Embryonic facial prominence (tissue), 1 donor: ENCODE measurements at regions not wholly inside any gene's neighbourhood (a gene's known extent, or its start where the extent isn't known, plus 50 kb on each side); places are given as distances from the start of the nearest gene placed in this dataset.

ENCODE experiments used
- DNase-seq: peaks from one replicate; pipeline ENCODE4 v3.0.0-alpha.2; 2016; ENCODE audit errors: extremely low spot score

GRCh38 chr21:28537371-28538079, 455.2 kb downstream of the LTN1 start:
- DNase-seq: no peak

GRCh38 chr21:28532446-28532845, 460.2 kb downstream of the LTN1 start:
- DNase-seq: no peak

GRCh38 chr21:28523367-28523766, 469.3 kb downstream of the LTN1 start:
- DNase-seq: no peak

- no peak for DNase-seq
These were observed 470.5 kb downstream of the LTN1 start for GRCh38 chr21:28522014-28522799.

- DNase-seq: no peak
These were observed 474.0 kb downstream of the LTN1 start for GRCh38 chr21:28518630-28519029.

- no peak for DNase-seq
These were observed 475.6 kb downstream of the LTN1 start for GRCh38 chr21:28516991-28517592.

GRCh38 chr21:28516021-28516420, 476.7 kb downstream of the LTN1 start:
- no peak for DNase-seq

GRCh38 chr21:28513428-28513827, 479.2 kb downstream of the LTN1 start:
- DNase-seq: no peak

GRCh38 chr21:28509031-28509430, 483.6 kb downstream of the LTN1 start:
- no peak for DNase-seq

GRCh38 chr21:28508126-28508525, 484.6 kb downstream of the LTN1 start:
- no peak for DNase-seq

GRCh38 chr21:28496517-28496916, 496.2 kb downstream of the LTN1 start:
- no peak for DNase-seq

GRCh38 chr21:28492127-28492526, 500.6 kb downstream of the LTN1 start:
- no peak for DNase-seq

- no peak for DNase-seq
These were observed 502.8 kb downstream of the LTN1 start for GRCh38 chr21:28489821-28490350.

- no peak for DNase-seq
These were observed 503.5 kb downstream of the LTN1 start for GRCh38 chr21:28489162-28489561.

- no peak for DNase-seq
These were observed 505.1 kb downstream of the LTN1 start for GRCh38 chr21:28487455-28488070.

- no peak for DNase-seq
These were observed 507.2 kb downstream of the LTN1 start for GRCh38 chr21:28485301-28486022.

GRCh38 chr21:28483301-28484035, 509.2 kb downstream of the LTN1 start:
- no peak for DNase-seq

- no peak for DNase-seq
These were observed 510.0 kb downstream of the LTN1 start for GRCh38 chr21:28482657-28483056.

- DNase-seq: peak; percentile 65
These were observed 512.2 kb downstream of the LTN1 start for GRCh38 chr21:28480470-28480869.

- no peak for DNase-seq
These were observed 519.0 kb downstream of the LTN1 start for GRCh38 chr21:28473530-28474220.
